ENCODE measurements at regions not wholly inside any gene's neighbourhood (a gene's known extent, or its start where the extent isn't known, plus 50 kb on each side); places are given as distances from the start of the nearest gene placed in this dataset.

DNA sequence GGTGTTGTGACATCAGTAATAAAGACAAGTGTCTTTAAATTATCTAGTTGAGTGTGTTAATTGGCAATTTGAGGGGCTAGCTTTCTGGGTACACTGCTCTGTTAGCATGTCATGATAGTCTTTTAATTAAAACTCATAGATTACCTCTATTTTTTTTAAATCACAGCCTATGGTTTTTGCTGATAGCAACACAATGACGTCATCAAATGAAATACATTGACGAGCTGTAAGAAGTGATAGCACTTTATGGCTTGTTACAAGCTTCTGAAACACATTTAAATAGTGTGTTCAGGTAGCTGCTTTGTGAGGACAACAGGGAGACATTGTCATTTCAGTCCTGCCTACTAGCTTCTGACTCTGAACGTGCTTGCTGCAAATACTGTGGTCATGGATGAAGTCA is 600.5 kb upstream of the EDIL3 start:
- TF ChIP-seq RFX1 (IDR thresholded peaks at IDR 0.05) (no peak), CTCF (CRISPR knock-in tag; IDR thresholded peaks at IDR 0.05) (no peak), BATF2 (CRISPR knock-in tag; IDR thresholded peaks at IDR 0.05) (no peak), POLR2A (IDR thresholded peaks at IDR 0.05; ENCODE audit: insufficient read depth in 1 of 2, low read depth in 2 of 2, low read length in 2 of 2) (no peak), ZNF776 (CRISPR knock-in tag; IDR thresholded peaks at IDR 0.05) (no peak), TOE1 (CRISPR knock-in tag; IDR thresholded peaks at IDR 0.05) (no peak), AKAP8 (CRISPR knock-in tag; IDR thresholded peaks at IDR 0.05) (no peak), ATF3 (CRISPR knock-in tag; IDR thresholded peaks at IDR 0.05) (no peak), RBAK (CRISPR knock-in tag; IDR thresholded peaks at IDR 0.05) (no peak), NFIC (IDR thresholded peaks at IDR 0.05; ENCODE audit: low read length) (no peak)
- TF ChIP-seq, protein P1, sequence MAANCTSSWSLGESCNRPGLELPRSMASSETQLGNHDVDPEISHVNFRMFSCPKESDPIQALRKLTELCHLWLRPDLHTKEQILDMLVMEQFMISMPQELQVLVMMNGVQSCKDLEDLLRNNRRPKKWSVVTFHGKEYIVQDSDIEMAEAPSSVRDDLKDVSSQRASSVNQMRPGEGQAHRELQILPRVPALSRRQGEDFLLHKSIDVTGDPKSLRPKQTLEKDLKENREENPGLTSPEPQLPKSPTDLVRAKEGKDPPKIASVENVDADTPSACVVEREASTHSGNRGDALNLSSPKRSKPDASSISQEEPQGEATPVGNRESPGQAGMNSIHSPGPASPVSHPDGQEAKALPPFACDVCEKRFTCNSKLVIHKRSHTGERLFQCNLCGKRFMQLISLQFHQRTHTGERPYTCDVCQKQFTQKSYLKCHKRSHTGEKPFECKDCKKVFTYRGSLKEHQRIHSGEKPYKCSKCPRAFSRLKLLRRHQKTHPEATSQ (CRISPR knock-in tag; IDR thresholded peaks at IDR 0.05; ENCODE audit: borderline replicate concordance) = no peak
- TF ChIP-seq, protein P2, sequence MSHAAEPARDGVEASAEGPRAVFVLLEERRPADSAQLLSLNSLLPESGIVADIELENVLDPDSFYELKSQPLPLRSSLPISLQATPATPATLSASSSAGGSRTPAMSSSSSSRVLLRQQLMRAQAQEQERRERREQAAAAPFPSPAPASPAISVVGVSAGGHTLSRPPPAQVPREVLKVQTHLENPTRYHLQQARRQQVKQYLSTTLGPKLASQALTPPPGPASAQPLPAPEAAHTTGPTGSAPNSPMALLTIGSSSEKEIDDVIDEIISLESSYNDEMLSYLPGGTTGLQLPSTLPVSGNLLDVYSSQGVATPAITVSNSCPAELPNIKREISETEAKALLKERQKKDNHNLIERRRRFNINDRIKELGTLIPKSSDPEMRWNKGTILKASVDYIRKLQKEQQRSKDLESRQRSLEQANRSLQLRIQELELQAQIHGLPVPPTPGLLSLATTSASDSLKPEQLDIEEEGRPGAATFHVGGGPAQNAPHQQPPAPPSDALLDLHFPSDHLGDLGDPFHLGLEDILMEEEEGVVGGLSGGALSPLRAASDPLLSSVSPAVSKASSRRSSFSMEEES (CRISPR knock-in tag; IDR thresholded peaks at IDR 0.05) = no peak
- TF ChIP-seq, protein P3, sequence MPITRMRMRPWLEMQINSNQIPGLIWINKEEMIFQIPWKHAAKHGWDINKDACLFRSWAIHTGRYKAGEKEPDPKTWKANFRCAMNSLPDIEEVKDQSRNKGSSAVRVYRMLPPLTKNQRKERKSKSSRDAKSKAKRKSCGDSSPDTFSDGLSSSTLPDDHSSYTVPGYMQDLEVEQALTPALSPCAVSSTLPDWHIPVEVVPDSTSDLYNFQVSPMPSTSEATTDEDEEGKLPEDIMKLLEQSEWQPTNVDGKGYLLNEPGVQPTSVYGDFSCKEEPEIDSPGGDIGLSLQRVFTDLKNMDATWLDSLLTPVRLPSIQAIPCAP (CRISPR knock-in tag; IDR thresholded peaks at IDR 0.05; ENCODE audit: low read depth) = no peak

Measured in HepG2 (cell line).